SK-N-SH treated with all-trans-retinoic acid at 6 μM for 48 hours (cell line): ENCODE measurements at regions not wholly inside any gene's neighbourhood (a gene's known extent, or its start where the extent isn't known, plus 50 kb on each side); places are given as distances from the start of the nearest gene placed in this dataset.

Experiments used
- ATAC-seq: fragments of 200-7000 bp; cut with Tn5 transposase; 3 replicates; pipeline ENCODE4 v1.9.1; 2020; ENCODE audit warnings: mild to moderate bottlenecking, moderate library complexity
- ARNTL ChIP-seq: fragments of 450-650 bp; formaldehyde crosslinking; IDR thresholded peaks from 2 replicates; pipeline ENCODE4 v1.5.0; 2020; ENCODE audit warnings: low read depth, mild to moderate bottlenecking, moderate library complexity, borderline replicate concordance
- BACH2 ChIP-seq: fragments of 250-450 bp; sonication (Bioruptor Pico); IDR thresholded peaks from 2 replicates; pipeline ENCODE4 v1.9.0; 2021; ENCODE audit warnings: mild to moderate bottlenecking, borderline replicate concordance
- CSDC2 ChIP-seq: fragments of 250-450 bp; sonication (Bioruptor Pico); IDR thresholded peaks from 2 replicates; pipeline ENCODE4 v1.5.0; 2020; ENCODE audit warnings: mild to moderate bottlenecking, moderate library complexity
- ESRRG ChIP-seq: fragments of 250-450 bp; sonication (Bioruptor Pico); IDR thresholded peaks from 2 replicates; pipeline ENCODE4 v1.6.1; 2021; ENCODE audit warnings: mild to moderate bottlenecking
- GLIS3 ChIP-seq: fragments of 250-450 bp; sonication (Bioruptor Pico); IDR thresholded peaks from 2 replicates; pipeline ENCODE4 v1.5.0; 2020; ENCODE audit warnings: mild to moderate bottlenecking, moderate library complexity
- ISL1 ChIP-seq: fragments of 250-450 bp; sonication (Bioruptor Pico); IDR thresholded peaks from 2 replicates; pipeline ENCODE4 v2.1.2; 2022; ENCODE audit warnings: mild to moderate bottlenecking, moderate library complexity
- OSR1 ChIP-seq: fragments of 250-450 bp; sonication (Bioruptor Pico); IDR thresholded peaks from 2 replicates; pipeline ENCODE4 v1.8.0; 2022; ENCODE audit warnings: moderate library complexity, mild to moderate bottlenecking, inconsistent platforms
- PPARA ChIP-seq: fragments of 250-450 bp; sonication (Bioruptor Pico); IDR thresholded peaks from 2 replicates; pipeline ENCODE4 v1.5.0; 2020; ENCODE audit warnings: mild to moderate bottlenecking, borderline replicate concordance
- RARB ChIP-seq: fragments of 250-450 bp; sonication (Bioruptor Pico); IDR thresholded peaks from 2 replicates; pipeline ENCODE4 v1.8.0; 2021; ENCODE audit warnings: mild to moderate bottlenecking, moderate library complexity
- SNAI2 ChIP-seq: fragments of 250-450 bp; sonication (Bioruptor Pico); IDR thresholded peaks from 2 replicates; pipeline ENCODE4 v1.5.0; 2020; ENCODE audit warnings: mild to moderate bottlenecking, moderate library complexity
- TCF4 ChIP-seq: fragments of 250-450 bp; sonication (Bioruptor Pico); IDR thresholded peaks from 2 replicates; pipeline ENCODE4 v1.8.0; 2021; ENCODE audit warnings: mild to moderate bottlenecking, moderate library complexity, borderline replicate concordance
- TOX ChIP-seq: fragments of 250-450 bp; sonication (Bioruptor Pico); IDR thresholded peaks from 2 replicates; pipeline ENCODE4 v1.8.0; 2021; ENCODE audit warnings: mild to moderate bottlenecking, moderate library complexity, borderline replicate concordance
- ZC3H10 ChIP-seq: fragments of 250-450 bp; sonication (Bioruptor Pico); IDR thresholded peaks from 2 replicates; pipeline ENCODE4 v1.5.1; 2021; ENCODE audit warnings: mild to moderate bottlenecking, moderate library complexity
- ZFP3 ChIP-seq: fragments of 250-450 bp; sonication (Bioruptor Pico); IDR thresholded peaks from 2 replicates; pipeline ENCODE4 v1.5.0; 2020; ENCODE audit warnings: mild to moderate bottlenecking, moderate library complexity
- ZFP30 ChIP-seq: fragments of 450-650 bp; formaldehyde crosslinking; IDR thresholded peaks from 2 replicates; pipeline ENCODE4 v1.5.0; 2022; ENCODE audit warnings: mild to moderate bottlenecking, moderate library complexity
- ZNF565 ChIP-seq: fragments of 450-650 bp; formaldehyde crosslinking; conservative IDR thresholded peaks from 2 replicates; pipeline ENCODE4 v1.5.0; 2020; ENCODE audit warnings: low read depth, mild to moderate bottlenecking, moderate library complexity
- ZNF70 ChIP-seq: fragments of 450-650 bp; formaldehyde crosslinking; IDR thresholded peaks from 2 replicates; pipeline ENCODE4 v1.5.0; 2020; ENCODE audit warnings: mild to moderate bottlenecking, moderate library complexity
- TF ChIP-seq, protein P1 (sequence below): fragments of 250-450 bp; sonication (Bioruptor Pico); IDR thresholded peaks from 2 replicates; pipeline ENCODE4 v1.5.0; 2020; ENCODE audit warnings: mild to moderate bottlenecking, moderate library complexity
- TF ChIP-seq, protein P2 (sequence below): fragments of 250-450 bp; sonication (Bioruptor Pico); IDR thresholded peaks from 2 replicates; pipeline ENCODE4 v1.5.1; 2021; ENCODE audit warnings: mild to moderate bottlenecking, moderate library complexity
- TF ChIP-seq, protein P3 (sequence below): fragments of 250-450 bp; sonication (Bioruptor Pico); IDR thresholded peaks from 2 replicates; pipeline ENCODE4 v1.8.0; 2020; ENCODE audit warnings: mild to moderate bottlenecking, moderate library complexity, borderline replicate concordance
- TF ChIP-seq, protein P4 (sequence below): fragments of 250-450 bp; sonication (Bioruptor Pico); IDR thresholded peaks from 2 replicates; pipeline ENCODE4 v1.8.0; 2021; ENCODE audit warnings: low read depth, mild to moderate bottlenecking, moderate library complexity, borderline replicate concordance
- TF ChIP-seq, protein P5 (sequence below): fragments of 250-450 bp; sonication (Bioruptor Pico); IDR thresholded peaks from 2 replicates; pipeline ENCODE4 v1.5.1; 2020; ENCODE audit warnings: low read depth, mild to moderate bottlenecking, moderate library complexity

DNA sequence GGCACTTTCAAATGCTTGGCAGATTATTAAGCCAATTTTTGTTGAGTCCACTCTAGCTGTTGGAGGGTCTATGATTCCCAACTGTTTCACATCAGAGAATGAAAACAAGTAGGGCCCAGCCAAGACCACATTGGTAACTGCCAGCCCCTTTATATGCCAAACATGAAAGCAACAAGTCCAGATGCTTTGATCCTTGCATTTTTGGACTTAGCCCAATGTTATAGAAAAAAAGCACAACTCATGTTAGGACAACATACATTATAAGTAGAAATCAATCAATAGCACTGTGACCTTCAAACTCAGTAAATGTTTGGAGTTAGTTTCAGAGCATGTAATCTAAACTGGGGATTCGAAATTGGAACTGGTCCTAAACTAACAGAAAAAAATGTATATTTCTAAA is 674.7 kb downstream of the MECOM start:
- no peak for TF ChIP-seq ZNF565 (CRISPR knock-in tag)
- no peak for TF ChIP-seq GLIS3 (CRISPR knock-in tag)
- no peak for TF ChIP-seq BACH2 (CRISPR knock-in tag)
- TF ChIP-seq ZC3H10 (CRISPR knock-in tag): no peak
- no peak for TF ChIP-seq ARNTL
- TF ChIP-seq ZFP3 (CRISPR knock-in tag): no peak
- ATAC-seq: no peak

DNA sequence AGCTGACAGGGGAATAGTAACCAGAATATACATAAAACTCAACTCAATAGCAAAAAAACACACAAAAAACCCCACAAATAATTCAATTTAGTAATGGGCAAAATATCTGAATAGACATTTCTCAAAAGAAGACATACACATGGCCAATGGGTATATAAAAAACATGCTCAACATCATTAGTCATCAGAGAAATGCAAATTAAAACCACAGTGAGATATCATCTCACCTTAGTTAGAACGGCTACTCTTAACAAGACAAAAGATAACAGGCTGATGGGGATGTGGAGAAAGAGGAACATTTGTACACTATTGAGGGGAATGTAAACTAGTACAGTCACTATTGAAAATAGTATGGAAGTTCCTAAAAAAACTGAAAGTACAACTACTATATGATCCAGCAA is 678.6 kb downstream of the MECOM start:
- TF ChIP-seq, protein P1, sequence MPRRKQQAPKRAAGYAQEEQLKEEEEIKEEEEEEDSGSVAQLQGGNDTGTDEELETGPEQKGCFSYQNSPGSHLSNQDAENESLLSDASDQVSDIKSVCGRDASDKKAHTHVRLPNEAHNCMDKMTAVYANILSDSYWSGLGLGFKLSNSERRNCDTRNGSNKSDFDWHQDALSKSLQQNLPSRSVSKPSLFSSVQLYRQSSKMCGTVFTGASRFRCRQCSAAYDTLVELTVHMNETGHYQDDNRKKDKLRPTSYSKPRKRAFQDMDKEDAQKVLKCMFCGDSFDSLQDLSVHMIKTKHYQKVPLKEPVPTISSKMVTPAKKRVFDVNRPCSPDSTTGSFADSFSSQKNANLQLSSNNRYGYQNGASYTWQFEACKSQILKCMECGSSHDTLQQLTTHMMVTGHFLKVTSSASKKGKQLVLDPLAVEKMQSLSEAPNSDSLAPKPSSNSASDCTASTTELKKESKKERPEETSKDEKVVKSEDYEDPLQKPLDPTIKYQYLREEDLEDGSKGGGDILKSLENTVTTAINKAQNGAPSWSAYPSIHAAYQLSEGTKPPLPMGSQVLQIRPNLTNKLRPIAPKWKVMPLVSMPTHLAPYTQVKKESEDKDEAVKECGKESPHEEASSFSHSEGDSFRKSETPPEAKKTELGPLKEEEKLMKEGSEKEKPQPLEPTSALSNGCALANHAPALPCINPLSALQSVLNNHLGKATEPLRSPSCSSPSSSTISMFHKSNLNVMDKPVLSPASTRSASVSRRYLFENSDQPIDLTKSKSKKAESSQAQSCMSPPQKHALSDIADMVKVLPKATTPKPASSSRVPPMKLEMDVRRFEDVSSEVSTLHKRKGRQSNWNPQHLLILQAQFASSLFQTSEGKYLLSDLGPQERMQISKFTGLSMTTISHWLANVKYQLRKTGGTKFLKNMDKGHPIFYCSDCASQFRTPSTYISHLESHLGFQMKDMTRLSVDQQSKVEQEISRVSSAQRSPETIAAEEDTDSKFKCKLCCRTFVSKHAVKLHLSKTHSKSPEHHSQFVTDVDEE: no peak
- TF ChIP-seq ZC3H10 (CRISPR knock-in tag) (no peak), ARNTL (no peak)
- TF ChIP-seq, protein P2, sequence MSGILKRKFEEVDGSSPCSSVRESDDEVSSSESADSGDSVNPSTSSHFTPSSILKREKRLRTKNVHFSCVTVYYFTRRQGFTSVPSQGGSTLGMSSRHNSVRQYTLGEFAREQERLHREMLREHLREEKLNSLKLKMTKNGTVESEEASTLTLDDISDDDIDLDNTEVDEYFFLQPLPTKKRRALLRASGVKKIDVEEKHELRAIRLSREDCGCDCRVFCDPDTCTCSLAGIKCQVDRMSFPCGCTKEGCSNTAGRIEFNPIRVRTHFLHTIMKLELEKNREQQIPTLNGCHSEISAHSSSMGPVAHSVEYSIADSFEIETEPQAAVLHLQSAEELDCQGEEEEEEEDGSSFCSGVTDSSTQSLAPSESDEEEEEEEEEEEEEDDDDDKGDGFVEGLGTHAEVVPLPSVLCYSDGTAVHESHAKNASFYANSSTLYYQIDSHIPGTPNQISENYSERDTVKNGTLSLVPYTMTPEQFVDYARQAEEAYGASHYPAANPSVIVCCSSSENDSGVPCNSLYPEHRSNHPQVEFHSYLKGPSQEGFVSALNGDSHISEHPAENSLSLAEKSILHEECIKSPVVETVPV: no peak
- no peak for ATAC-seq

DNA sequence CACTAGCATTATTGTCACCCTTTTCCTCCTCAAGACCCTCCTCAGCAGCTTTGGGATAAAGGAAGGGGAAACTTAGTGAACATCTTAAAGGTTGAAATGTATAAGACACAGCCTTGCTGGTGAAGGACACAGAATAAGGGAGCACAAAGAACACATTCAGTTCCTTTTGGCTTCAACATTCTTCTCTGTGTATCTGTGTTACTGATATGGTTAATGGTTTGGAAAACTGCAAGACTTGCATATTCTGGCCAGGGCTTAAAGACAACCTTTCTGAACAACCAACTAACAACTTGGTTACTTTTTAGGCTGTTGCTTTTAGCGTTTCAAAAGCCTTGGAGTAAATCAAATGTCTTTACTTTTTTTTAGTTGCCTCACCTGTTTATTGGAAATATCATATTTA is 680.5 kb downstream of the MECOM start:
- no peak for ATAC-seq
- no peak for TF ChIP-seq ESRRG (CRISPR knock-in tag)
- no peak for TF ChIP-seq GLIS3 (CRISPR knock-in tag)
- no peak for TF ChIP-seq TCF4
- no peak for TF ChIP-seq ISL1 (CRISPR knock-in tag)
- TF ChIP-seq BACH2 (CRISPR knock-in tag): no peak
- TF ChIP-seq TOX (CRISPR knock-in tag): no peak
- no peak for TF ChIP-seq RARB (CRISPR knock-in tag)
- TF ChIP-seq SNAI2: no peak

DNA sequence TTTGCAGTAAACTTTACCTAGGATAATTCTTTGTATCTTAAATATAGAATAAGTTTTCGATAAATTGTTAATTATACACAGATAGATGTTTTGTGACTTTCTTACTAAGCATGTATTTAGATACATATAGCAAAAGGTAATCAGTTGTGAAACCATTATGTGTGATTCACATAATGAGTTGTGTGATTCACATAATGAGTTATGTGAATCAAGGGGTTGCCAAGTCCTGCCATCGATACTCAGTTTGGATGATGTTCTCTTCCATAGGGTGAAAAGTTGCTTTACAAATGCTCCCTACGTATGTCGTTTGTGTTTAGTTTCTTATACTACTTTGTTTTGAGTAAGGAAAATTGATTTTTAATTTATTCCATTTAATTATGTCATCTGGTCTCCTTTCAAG is 682.1 kb downstream of the MECOM start:
- TF ChIP-seq OSR1: no peak
- no peak for TF ChIP-seq ARNTL
- TF ChIP-seq ESRRG (CRISPR knock-in tag): no peak
- no peak for TF ChIP-seq RARB (CRISPR knock-in tag)
- no peak for TF ChIP-seq ZNF70 (CRISPR knock-in tag)
- TF ChIP-seq, protein P3, sequence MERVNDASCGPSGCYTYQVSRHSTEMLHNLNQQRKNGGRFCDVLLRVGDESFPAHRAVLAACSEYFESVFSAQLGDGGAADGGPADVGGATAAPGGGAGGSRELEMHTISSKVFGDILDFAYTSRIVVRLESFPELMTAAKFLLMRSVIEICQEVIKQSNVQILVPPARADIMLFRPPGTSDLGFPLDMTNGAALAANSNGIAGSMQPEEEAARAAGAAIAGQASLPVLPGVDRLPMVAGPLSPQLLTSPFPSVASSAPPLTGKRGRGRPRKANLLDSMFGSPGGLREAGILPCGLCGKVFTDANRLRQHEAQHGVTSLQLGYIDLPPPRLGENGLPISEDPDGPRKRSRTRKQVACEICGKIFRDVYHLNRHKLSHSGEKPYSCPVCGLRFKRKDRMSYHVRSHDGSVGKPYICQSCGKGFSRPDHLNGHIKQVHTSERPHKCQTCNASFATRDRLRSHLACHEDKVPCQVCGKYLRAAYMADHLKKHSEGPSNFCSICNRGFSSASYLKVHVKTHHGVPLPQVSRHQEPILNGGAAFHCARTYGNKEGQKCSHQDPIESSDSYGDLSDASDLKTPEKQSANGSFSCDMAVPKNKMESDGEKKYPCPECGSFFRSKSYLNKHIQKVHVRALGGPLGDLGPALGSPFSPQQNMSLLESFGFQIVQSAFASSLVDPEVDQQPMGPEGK: no peak
- TF ChIP-seq ISL1 (CRISPR knock-in tag): no peak
- no peak for TF ChIP-seq PPARA (CRISPR knock-in tag)
- no peak for TF ChIP-seq TCF4
- TF ChIP-seq SNAI2: no peak
- TF ChIP-seq ZC3H10 (CRISPR knock-in tag): no peak
- TF ChIP-seq, protein P2: no peak
- no peak for TF ChIP-seq ZFP30 (CRISPR knock-in tag)
- TF ChIP-seq, protein P4, sequence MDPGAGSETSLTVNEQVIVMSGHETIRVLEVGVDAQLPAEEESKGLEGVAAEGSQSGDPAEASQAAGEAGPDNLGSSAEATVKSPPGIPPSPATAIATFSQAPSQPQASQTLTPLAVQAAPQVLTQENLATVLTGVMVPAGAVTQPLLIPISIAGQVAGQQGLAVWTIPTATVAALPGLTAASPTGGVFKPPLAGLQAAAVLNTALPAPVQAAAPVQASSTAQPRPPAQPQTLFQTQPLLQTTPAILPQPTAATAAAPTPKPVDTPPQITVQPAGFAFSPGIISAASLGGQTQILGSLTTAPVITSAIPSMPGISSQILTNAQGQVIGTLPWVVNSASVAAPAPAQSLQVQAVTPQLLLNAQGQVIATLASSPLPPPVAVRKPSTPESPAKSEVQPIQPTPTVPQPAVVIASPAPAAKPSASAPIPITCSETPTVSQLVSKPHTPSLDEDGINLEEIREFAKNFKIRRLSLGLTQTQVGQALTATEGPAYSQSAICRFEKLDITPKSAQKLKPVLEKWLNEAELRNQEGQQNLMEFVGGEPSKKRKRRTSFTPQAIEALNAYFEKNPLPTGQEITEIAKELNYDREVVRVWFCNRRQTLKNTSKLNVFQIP (CRISPR knock-in tag): no peak
- no peak for TF ChIP-seq CSDC2 (CRISPR knock-in tag)
- TF ChIP-seq, protein P5, sequence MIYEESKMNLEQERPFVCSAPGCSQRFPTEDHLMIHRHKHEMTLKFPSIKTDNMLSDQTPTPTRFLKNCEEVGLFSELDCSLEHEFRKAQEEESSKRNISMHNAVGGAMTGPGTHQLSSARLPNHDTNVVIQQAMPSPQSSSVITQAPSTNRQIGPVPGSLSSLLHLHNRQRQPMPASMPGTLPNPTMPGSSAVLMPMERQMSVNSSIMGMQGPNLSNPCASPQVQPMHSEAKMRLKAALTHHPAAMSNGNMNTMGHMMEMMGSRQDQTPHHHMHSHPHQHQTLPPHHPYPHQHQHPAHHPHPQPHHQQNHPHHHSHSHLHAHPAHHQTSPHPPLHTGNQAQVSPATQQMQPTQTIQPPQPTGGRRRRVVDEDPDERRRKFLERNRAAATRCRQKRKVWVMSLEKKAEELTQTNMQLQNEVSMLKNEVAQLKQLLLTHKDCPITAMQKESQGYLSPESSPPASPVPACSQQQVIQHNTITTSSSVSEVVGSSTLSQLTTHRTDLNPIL (CRISPR knock-in tag): no peak
- no peak for TF ChIP-seq GLIS3 (CRISPR knock-in tag)
- no peak for ATAC-seq
